DMS114 treated with DMSO at 0.1 percent for 48 hours (cell line): ENCODE measurements at regions not wholly inside any gene's neighbourhood (a gene's known extent, or its start where the extent isn't known, plus 50 kb on each side); places are given as distances from the start of the nearest gene placed in this dataset.
"Not testable (repeated sequence)": the region's sequence is repeated elsewhere in the genome, so short reads cannot be mapped to it uniquely, and the experiment has no call there.

Source experiments
- DNase-seq: peaks from one replicate; lab custom pipeline; 2025; ENCODE audit not compliant: unreplicated experiment; lab: John Stamatoyannopoulos, UW

DNA sequence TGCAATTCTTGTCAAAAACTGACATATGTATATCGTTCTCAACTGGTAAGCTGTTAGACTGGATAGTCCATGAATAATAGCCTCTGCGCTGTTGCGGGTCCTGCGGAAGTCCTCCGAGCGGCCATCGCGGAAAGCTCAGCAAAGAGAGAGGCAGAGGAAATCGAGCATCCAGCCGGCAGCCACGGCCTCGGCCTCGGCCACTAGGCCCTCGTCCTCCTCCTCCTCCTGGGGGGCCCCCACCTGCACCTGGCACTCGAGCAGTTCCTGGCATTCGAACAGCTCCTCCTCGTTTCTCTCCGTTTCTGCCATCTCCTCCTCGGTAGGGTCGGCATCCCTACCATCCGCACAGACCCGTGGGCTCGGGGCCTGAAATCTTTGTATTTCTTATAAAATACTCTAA is 111.2 kb upstream of the CYLC1 start:
- not testable (repeated sequence) for DNase-seq

DNA sequence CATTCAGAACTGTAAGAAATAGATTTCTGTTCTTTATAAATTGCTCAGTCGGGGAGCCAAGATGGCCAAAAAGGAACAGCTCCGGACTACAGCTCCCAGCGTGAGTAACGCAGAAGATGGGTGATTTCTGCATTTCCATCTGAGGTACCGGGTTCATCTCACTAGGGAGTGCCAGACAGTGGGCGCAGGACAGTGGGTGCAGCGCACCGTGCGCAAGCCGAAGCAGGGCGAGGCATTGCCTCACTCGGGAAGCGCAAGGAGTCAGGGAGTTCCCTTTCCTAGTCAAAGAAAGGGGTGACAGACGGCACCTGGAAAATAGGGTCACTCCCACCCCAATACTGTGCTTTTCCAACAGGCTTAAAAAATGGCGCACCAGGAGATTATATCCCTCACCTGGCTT is 110.5 kb upstream of the CYLC1 start:
- not testable (repeated sequence) for DNase-seq

DNA sequence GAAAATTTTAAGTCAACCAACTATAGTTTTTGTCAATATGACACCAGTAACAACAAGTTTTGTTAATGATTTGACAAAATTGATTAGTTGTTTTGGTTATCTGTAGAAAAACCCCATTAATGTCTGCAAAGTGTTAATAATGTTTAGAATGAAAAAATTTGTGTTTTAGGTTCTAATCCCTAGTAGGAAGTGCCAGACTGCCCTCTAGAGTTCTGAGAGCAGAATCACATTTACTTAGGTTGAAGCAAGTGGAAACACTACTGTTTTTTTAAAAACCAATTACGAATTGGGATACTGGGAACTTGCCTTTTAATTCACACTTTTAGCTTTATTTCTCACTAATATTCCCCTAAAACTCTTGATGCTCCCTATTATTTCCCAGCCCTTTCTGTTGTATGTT is 101.1 kb upstream of the CYLC1 start:
- peak; percentile 15 for DNase-seq

DNA sequence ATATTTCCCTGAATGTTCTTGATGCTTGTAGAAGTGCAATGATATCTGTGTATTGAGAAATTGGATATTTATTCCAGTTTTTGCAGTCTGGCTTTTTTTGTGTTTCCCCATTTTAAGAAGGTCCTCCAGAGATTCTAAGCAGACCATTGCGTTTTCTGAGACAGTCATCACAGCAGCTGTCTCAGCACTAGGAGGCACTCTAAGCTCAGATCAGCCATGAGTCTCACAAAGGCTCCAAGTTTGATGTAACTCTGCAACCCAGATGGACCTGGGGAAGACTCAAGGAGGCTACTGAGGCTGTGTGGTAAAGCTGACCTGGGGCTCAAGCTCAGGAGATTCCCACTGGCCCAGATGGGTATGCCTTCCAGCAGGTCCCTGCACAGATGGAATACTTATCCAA is 89.3 kb upstream of the CYLC1 start:
- no peak for DNase-seq
